H9 (cell line): ENCODE measurements at regions not wholly inside any gene's neighbourhood (a gene's known extent, or its start where the extent isn't known, plus 50 kb on each side); places are given as distances from the start of the nearest gene placed in this dataset.

Source experiments
- DNase-seq: peaks from one replicate; pipeline ENCODE4 v3.0.0-alpha.2; 2017
- H2AFZ ChIP-seq: one replicate; pipeline ENCODE4 v1.6.1; 2013; ENCODE audit warnings: mild to moderate bottlenecking, low read length, control low read depth, moderate library complexity
- H2AK5ac ChIP-seq: 2 replicates; pipeline ENCODE4 v1.6.1; 2013; ENCODE audit warnings: low read length, control low read depth, mixed read lengths; ENCODE audit not compliant: insufficient read length
- H2BK120ac ChIP-seq: one replicate; pipeline ENCODE4 v1.6.1; 2013; ENCODE audit warnings: low read depth, mild to moderate bottlenecking, low read length, control low read depth, inconsistent platforms; ENCODE audit not compliant: poor library complexity, severe bottlenecking
- H2BK12ac ChIP-seq: 2 replicates; pipeline ENCODE4 v1.6.1; 2013; ENCODE audit warnings: low read length, control low read depth, mixed read lengths, low read depth; ENCODE audit not compliant: insufficient read length
- H2BK15ac ChIP-seq: 2 replicates; pipeline ENCODE4 v1.6.1; 2013; ENCODE audit warnings: low read depth, low read length, control low read depth
- H2BK20ac ChIP-seq: one replicate; pipeline ENCODE4 v1.6.1; 2013; ENCODE audit warnings: low read depth, mild to moderate bottlenecking, low read length, control low read depth, inconsistent platforms; ENCODE audit not compliant: poor library complexity, severe bottlenecking
- H2BK5ac ChIP-seq: 2 replicates; pipeline ENCODE4 v1.6.1; 2013; ENCODE audit warnings: low read length, control low read depth, mixed read lengths; ENCODE audit not compliant: insufficient read length
- H3K14ac ChIP-seq: 2 replicates; pipeline ENCODE4 v1.6.1; 2013; ENCODE audit warnings: low read length, control low read depth; ENCODE audit not compliant: insufficient read depth
- H3K18ac ChIP-seq: 2 replicates; pipeline ENCODE4 v1.6.1; 2013; ENCODE audit warnings: low read depth, mild to moderate bottlenecking, mixed read lengths, low read length, control low read depth; ENCODE audit not compliant: insufficient read length
- H3K23ac ChIP-seq: 2 replicates; pipeline ENCODE4 v1.6.1; 2013; ENCODE audit warnings: low read length, control low read depth, mixed read lengths, low read depth; ENCODE audit not compliant: insufficient read length
- H3K23me2 ChIP-seq: 2 replicates; pipeline ENCODE4 v1.6.1; 2013; ENCODE audit warnings: low read depth, mild to moderate bottlenecking, mixed read lengths, low read length, control low read depth; ENCODE audit not compliant: insufficient read length, poor library complexity, severe bottlenecking
- H3K27ac ChIP-seq: 2 replicates; pipeline ENCODE4 v1.5.1; 2013; ENCODE audit warnings: low read length, control low read depth, mixed read lengths, low read depth; ENCODE audit not compliant: insufficient read length
- H3K27me3 ChIP-seq: 2 replicates; pipeline ENCODE4 v1.6.1; 2013; ENCODE audit warnings: low read length, control low read depth, inconsistent platforms; ENCODE audit not compliant: insufficient read depth
- H3K4ac ChIP-seq: 2 replicates; pipeline ENCODE4 v1.6.1; 2013; ENCODE audit warnings: low read depth, mild to moderate bottlenecking, control low read depth, inconsistent platforms, low read length, moderate library complexity
- H3K4me1 ChIP-seq: 2 replicates; pipeline ENCODE4 v1.6.1; 2013; ENCODE audit warnings: low read length, control low read depth, inconsistent platforms; ENCODE audit not compliant: insufficient read depth
- H3K4me2 ChIP-seq: 2 replicates; pipeline ENCODE4 v1.6.1; 2013; ENCODE audit warnings: low read length, control low read depth, mixed read lengths; ENCODE audit not compliant: insufficient read length, insufficient read depth
- H3K56ac ChIP-seq: 2 replicates; pipeline ENCODE4 v1.6.1; 2013; ENCODE audit warnings: low read depth, mild to moderate bottlenecking, mixed read lengths, low read length, control low read depth; ENCODE audit not compliant: insufficient read length
- H3K79me1 ChIP-seq: 2 replicates; pipeline ENCODE4 v1.6.1; 2013; ENCODE audit warnings: low read depth, mild to moderate bottlenecking, moderate library complexity, low read length, control low read depth, inconsistent platforms; ENCODE audit not compliant: insufficient read depth, poor library complexity, severe bottlenecking
- H3K79me2 ChIP-seq: 2 replicates; pipeline ENCODE4 v1.6.1; 2013; ENCODE audit warnings: low read length, control low read depth, inconsistent platforms; ENCODE audit not compliant: insufficient read depth
- H3K9ac ChIP-seq: 2 replicates; pipeline ENCODE4 v1.6.1; 2013; ENCODE audit warnings: low read length, control low read depth, mixed read lengths; ENCODE audit not compliant: insufficient read length; ENCODE audit errors: extremely low read depth
- H3K9me3 ChIP-seq: one replicate; pipeline ENCODE4 v1.6.1; 2013; ENCODE audit warnings: low read depth, low read length, inconsistent platforms; ENCODE audit not compliant: control insufficient read depth
- H3T11ph ChIP-seq: one replicate; pipeline ENCODE4 v1.6.1; 2013; ENCODE audit warnings: mild to moderate bottlenecking, low read length, control low read depth, inconsistent platforms
- H4K20me1 ChIP-seq: one replicate; pipeline ENCODE4 v1.6.1; 2013; ENCODE audit not compliant: control insufficient read depth, insufficient read length, insufficient read depth
- H4K5ac ChIP-seq: 2 replicates; pipeline ENCODE4 v1.6.1; 2013; ENCODE audit warnings: low read depth, mild to moderate bottlenecking, mixed read lengths, low read length, control low read depth; ENCODE audit not compliant: insufficient read length
- H4K8ac ChIP-seq: replicated peaks from 2 replicates; pipeline ENCODE4 v1.6.1; 2013; ENCODE audit warnings: low read length, control low read depth, mixed read lengths, low read depth; ENCODE audit not compliant: insufficient read length
- H4K91ac ChIP-seq: 2 replicates; pipeline ENCODE4 v1.6.1; 2013; ENCODE audit warnings: low read depth, mild to moderate bottlenecking, moderate library complexity, mixed read lengths, low read length, control low read depth; ENCODE audit not compliant: insufficient read length
- H3K27ac Mint-ChIP-seq, 3 experiments: 2 replicates in 2 of 3; 3 replicates in 1 of 3; pipeline ENCODE4 v1.8.0; 2020 to 2021; ENCODE audit warnings: mixed read lengths in 3 of 3, mild to moderate bottlenecking in 1 of 3, moderate library complexity in 1 of 3
- H3K27me3 Mint-ChIP-seq: 2 replicates; pipeline ENCODE4 v1.8.0; 2021; ENCODE audit warnings: low read depth, mild to moderate bottlenecking, moderate library complexity, mixed read lengths
- H3K36me3 Mint-ChIP-seq, 3 experiments: 2 replicates in 2 of 3; 3 replicates in 1 of 3; pipeline ENCODE4 v1.8.0; 2020 to 2021; ENCODE audit warnings: low read depth in 3 of 3, mixed read lengths in 3 of 3; ENCODE audit not compliant: insufficient read depth in 1 of 3
- H3K4me1 Mint-ChIP-seq, 2 experiments: 2 replicates each; pipeline ENCODE4 v1.8.0; 2020; ENCODE audit warnings: mixed read lengths in 2 of 2
- H3K4me3 Mint-ChIP-seq, 2 experiments: 2 replicates in 1 of 2; 3 replicates in 1 of 2; pipeline ENCODE4 v1.8.0; 2020 to 2021; ENCODE audit warnings: mild to moderate bottlenecking in 2 of 2, mixed read lengths in 2 of 2, moderate library complexity in 1 of 2
- H3K9me3 Mint-ChIP-seq, 2 experiments: 2 replicates in 1 of 2; 3 replicates in 1 of 2; pipeline ENCODE4 v1.8.0; 2020; ENCODE audit warnings: mild to moderate bottlenecking in 2 of 2, mixed read lengths in 2 of 2, moderate library complexity in 1 of 2
- WGBS: extraction: QIAGEN DNeasy Blood & Tissue Kit; methylation state at CpG from one replicate; pipeline ENCODE4 v1.1.7; 2013; ENCODE audit warnings: missing lambda C conversion rate, low lambda C conversion rate, mixed read lengths; ENCODE audit not compliant: insufficient read length; ENCODE audit errors: extremely low coverage; 5-methylcytosine and 5-hydroxymethylcytosine counted together
- TF ChIP-seq, protein P1 (sequence below): fragments of 200-600 bp; sonication (generic); conservative IDR thresholded peaks from 3 replicates; pipeline ENCODE4 v1.8.0; 2021; ENCODE audit warnings: antibody characterized with exemption, mild to moderate bottlenecking

DNA sequence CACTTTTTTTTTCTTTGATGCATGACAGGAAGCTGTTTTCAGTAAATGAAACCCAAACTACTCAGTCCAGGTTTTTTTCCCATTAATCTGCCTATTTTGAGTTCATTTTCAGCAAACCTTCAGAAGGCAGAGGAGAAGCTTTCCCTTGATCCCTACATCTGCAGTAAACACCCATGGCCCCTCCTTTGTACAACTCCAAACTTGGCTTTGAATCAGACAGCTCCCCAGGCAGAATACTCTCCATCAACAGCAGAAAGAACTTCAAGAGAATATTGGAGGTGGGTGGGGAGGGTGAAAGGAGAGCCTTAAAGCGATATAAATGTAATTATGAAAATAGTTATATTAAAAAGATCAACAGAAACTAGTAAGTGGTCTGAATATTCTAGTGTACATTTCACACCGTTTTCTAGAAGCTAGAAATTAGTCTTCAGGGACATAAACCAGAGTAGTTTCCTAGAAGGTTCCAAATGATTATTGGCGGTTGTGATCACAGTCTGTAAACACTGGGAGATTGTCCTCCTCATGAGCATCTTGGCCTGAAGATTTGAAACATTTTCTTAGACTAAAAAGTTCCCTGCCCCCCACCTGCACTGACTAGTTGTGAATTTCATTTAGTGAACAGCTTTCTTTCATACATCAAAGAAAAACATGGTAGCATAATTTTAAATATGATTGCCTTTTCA, 75.1 kb upstream of the STK39 start:
- Histone ChIP-seq H2BK15ac (no peak overlapping the region), H2AFZ (peak overlapping the region; percentile 32), H3K23ac (no peak overlapping the region), H3K56ac (no peak overlapping the region), H2AK5ac (no peak overlapping the region), H4K91ac (no peak overlapping the region), H2BK5ac (no peak overlapping the region), H3K9me3 (no peaks in the 10 kb centered on the region), H3T11ph (no peak overlapping the region), H2BK12ac (no peak overlapping the region), H3K4ac (no peak overlapping the region), H3K9ac (no peak overlapping the region), H4K20me1 (no peaks in the 10 kb centered on the region), H3K27me3 (no peaks in the 10 kb centered on the region), H3K79me1 (no peaks in the 10 kb centered on the region), H4K5ac (no peak overlapping the region), H3K23me2 (no peaks in the 10 kb centered on the region), H2BK20ac (no peak overlapping the region), H3K4me2 (no peak overlapping the region), H2BK120ac (no peak overlapping the region), H3K14ac (no peak overlapping the region), H3K18ac (no peak overlapping the region), H3K27ac (no peak overlapping the region), H3K4me1 (peaks cover 4% of the 10 kb centered on the region; the same call in 1 of the 2 replicates), H3K79me2 (no peaks in the 10 kb centered on the region), H4K8ac (no peak overlapping the region)
- peaks cover 15 to 30% of the 10 kb centered on the region in 2 experiments for H3K4me1 Mint-ChIP-seq
- H3K27ac Mint-ChIP-seq, result no peak overlapping the region
- H3K4me3 Mint-ChIP-seq, result no peak overlapping the region
- H3K27me3 Mint-ChIP-seq, result no peaks in the 10 kb centered on the region; the same call in 1 of the 2 replicates
- DNase-seq, result no peak
- 100% methylated on average over 1 of the region's 3 CpGs for WGBS
- TF ChIP-seq, protein P1, sequence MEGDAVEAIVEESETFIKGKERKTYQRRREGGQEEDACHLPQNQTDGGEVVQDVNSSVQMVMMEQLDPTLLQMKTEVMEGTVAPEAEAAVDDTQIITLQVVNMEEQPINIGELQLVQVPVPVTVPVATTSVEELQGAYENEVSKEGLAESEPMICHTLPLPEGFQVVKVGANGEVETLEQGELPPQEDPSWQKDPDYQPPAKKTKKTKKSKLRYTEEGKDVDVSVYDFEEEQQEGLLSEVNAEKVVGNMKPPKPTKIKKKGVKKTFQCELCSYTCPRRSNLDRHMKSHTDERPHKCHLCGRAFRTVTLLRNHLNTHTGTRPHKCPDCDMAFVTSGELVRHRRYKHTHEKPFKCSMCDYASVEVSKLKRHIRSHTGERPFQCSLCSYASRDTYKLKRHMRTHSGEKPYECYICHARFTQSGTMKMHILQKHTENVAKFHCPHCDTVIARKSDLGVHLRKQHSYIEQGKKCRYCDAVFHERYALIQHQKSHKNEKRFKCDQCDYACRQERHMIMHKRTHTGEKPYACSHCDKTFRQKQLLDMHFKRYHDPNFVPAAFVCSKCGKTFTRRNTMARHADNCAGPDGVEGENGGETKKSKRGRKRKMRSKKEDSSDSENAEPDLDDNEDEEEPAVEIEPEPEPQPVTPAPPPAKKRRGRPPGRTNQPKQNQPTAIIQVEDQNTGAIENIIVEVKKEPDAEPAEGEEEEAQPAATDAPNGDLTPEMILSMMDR, result no peak
- H3K36me3 Mint-ChIP-seq, result no peaks in the 10 kb centered on the region
- H3K9me3 Mint-ChIP-seq, result no peaks in the 10 kb centered on the region
